T-cell (primary cell): ENCODE measurements at regions not wholly inside any gene's neighbourhood (a gene's known extent, or its start where the extent isn't known, plus 50 kb on each side); places are given as distances from the start of the nearest gene placed in this dataset.

ENCODE experiments used
- ATAC-seq, 4 experiments: fragments of 200-7000 bp in 3 of 4; fragments of 150-1000 bp in 1 of 4; cut with Tn5 transposase; replicated peaks in 1 of 4; 1 replicate in 3 of 4; 2 replicates in 1 of 4; pipeline ENCODE4 v1.10.0; 2021; ENCODE audit warnings: moderate library complexity in 3 of 4, mild to moderate bottlenecking in 2 of 4, moderate number of reproducible peaks in 1 of 4
- CTCF ChIA-PET, 2 donors: fragments of 300-600 bp; sonication (Branson Sonifier 250); formaldehyde crosslinking; loops; one replicate each; lab custom pipeline; 2022; ENCODE audit warnings: antibody characterized with exemption in 2 of 2; lab: Charles Lee
- POLR2A ChIA-PET, 2 donors: fragments of 300-600 bp; sonication (Branson Sonifier 250); formaldehyde crosslinking; loops; one replicate each; lab custom pipeline; 2022; ENCODE audit warnings: antibody characterized with exemption in 2 of 2; lab: Charles Lee
- DNase-seq, 35 experiments: peaks; one replicate each; pipeline versions ENCODE4 v3.0.0 to v3.0.0-alpha.2; 2013 to 2023
- H3K27ac ChIP-seq: one replicate; pipeline ENCODE4 v1.5.1; 2013; ENCODE audit warnings: low read length
- H3K27me3 ChIP-seq, 2 experiments: replicated peaks in 1 of 2; 1 replicate in 1 of 2; 2 replicates in 1 of 2; pipeline versions ENCODE4 v1.6.1 to v1.7.0; 2013; ENCODE audit warnings: low read length in 1 of 2, mixed read lengths in 1 of 2; ENCODE audit not compliant: control insufficient read depth in 2 of 2, insufficient read depth in 2 of 2; ENCODE audit errors: extremely low read depth in 1 of 2
- H3K36me3 ChIP-seq, 2 donors: 1 replicate in 1 of 2; 2 replicates in 1 of 2; pipeline versions ENCODE4 v1.6.1 to v1.7.0; 2013; ENCODE audit warnings: low read length in 1 of 2; ENCODE audit not compliant: control insufficient read depth in 2 of 2, insufficient read depth in 1 of 2; ENCODE audit errors: extremely low read depth in 1 of 2
- H3K4me1 ChIP-seq, 2 experiments: 1 replicate in 1 of 2; 2 replicates in 1 of 2; pipeline versions ENCODE4 v1.6.1 to v1.7.0; 2013; ENCODE audit warnings: low read length in 2 of 2, mixed read lengths in 1 of 2; ENCODE audit not compliant: insufficient read depth in 2 of 2, control insufficient read depth in 1 of 2; ENCODE audit errors: extremely low read depth in 1 of 2
- H3K4me3 ChIP-seq, 2 donors: 1 replicate in 1 of 2; 2 replicates in 1 of 2; pipeline versions ENCODE4 v1.5.1 to v1.7.0; 2013; ENCODE audit warnings: mild to moderate bottlenecking in 2 of 2, low read length in 1 of 2, moderate library complexity in 1 of 2; ENCODE audit not compliant: control insufficient read depth in 1 of 2; ENCODE audit errors: extremely low read depth in 1 of 2
- H3K9me3 ChIP-seq: 2 replicates; pipeline ENCODE4 v1.7.0; 2013
- H3K27ac Mint-ChIP-seq, 2 donors: one replicate each; pipeline ENCODE4 v1.8.0; 2020 to 2021; ENCODE audit warnings: mild to moderate bottlenecking in 2 of 2, mixed read lengths in 2 of 2
- H3K27me3 Mint-ChIP-seq, 2 donors: one replicate each; pipeline ENCODE4 v1.8.0; 2021 to 2022; ENCODE audit warnings: mixed read lengths in 2 of 2
- H3K36me3 Mint-ChIP-seq: one replicate; pipeline ENCODE4 v1.8.0; 2021; ENCODE audit warnings: mixed read lengths
- H3K4me1 Mint-ChIP-seq, 3 donors: one replicate each; pipeline ENCODE4 v1.8.0; 2020 to 2022; ENCODE audit warnings: mixed read lengths in 3 of 3, mild to moderate bottlenecking in 1 of 3
- H3K4me3 Mint-ChIP-seq, 3 donors: one replicate each; pipeline ENCODE4 v1.8.0; 2020 to 2022; ENCODE audit warnings: mild to moderate bottlenecking in 3 of 3, mixed read lengths in 3 of 3, moderate library complexity in 3 of 3
- H3K9me3 Mint-ChIP-seq, 3 donors: one replicate each; pipeline ENCODE4 v1.8.0; 2020 to 2022; ENCODE audit warnings: mixed read lengths in 3 of 3
- WGBS: methylation state at CpG from one replicate; pipeline ENCODE4 v1.1.5; 2013; ENCODE audit warnings: missing lambda C conversion rate; ENCODE audit not compliant: insufficient coverage; 5-methylcytosine and 5-hydroxymethylcytosine counted together

DNA sequence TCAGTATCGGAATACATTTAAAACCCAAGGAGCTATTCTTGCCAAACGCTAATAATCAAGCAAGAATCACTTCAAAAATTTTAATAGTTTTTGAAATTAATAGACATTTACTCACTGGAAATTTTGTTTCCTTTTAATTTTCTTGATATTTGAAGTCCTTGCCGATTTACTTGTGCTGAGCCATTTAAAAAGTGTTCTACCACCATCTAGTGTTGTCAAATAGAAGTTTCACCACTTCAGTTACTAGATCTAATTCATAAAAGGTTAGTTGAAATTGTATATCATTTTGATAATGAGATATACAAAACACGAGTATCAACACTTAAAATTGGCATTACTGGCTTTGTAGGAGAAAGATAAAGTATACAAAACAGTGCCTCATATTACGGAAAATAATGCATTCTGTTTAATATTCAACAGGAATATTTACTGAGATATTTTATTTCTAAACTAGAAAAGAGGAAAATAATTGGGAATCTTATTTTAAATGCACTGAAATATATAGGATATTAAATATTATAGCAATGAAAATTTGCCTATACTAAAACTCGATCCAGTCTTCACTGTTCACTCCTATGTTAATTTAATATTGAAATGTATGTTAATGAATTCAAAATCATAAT is 664.8 kb upstream of the SEMA3D start:
- Mint-ChIP-seq H3K9me3 (peaks cover 0 to 5% (median 0%) of the 10 kb centered on the region in 3 donors), H3K4me1 (no peaks in the 10 kb centered on the region), H3K27me3 (no peaks in the 10 kb centered on the region), H3K36me3 (no peaks in the 10 kb centered on the region), H3K27ac (no peak overlapping the region), H3K4me3 (no peak overlapping the region)
- CTCF ChIA-PET, result no interaction called here
- Histone ChIP-seq H3K4me3 (no peak overlapping the region), H3K27me3 (no peaks in the 10 kb centered on the region), H3K36me3 (no peaks in the 10 kb centered on the region), H3K4me1 (no peaks in the 10 kb centered on the region), H3K27ac (no peak overlapping the region), H3K9me3 (no peaks in the 10 kb centered on the region)
- WGBS, result no CpG with 5 or more reads among the region's 6 CpGs
- no peak for DNase-seq
- no peak for ATAC-seq
- POLR2A ChIA-PET, result no interaction called here

DNA sequence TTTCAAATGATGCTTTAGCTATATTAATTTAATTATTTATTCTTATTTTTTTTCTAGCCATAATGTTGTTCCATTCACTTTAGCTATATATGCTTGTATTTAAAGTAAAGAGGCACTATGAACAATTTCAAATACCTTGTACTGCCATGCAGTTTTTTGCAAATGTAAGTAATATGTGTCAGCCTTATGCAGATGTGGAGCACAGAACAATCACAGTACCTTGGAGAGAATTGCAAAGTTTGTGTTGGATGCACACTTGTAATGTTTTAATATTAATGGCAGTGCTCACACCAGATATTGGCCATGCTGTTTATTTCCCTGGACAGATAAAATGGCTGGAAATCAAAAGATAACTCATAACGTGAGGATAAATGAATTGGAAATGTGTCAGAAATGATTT is 663.5 kb upstream of the SEMA3D start:
- POLR2A ChIA-PET, result no interaction called here
- no peak for ATAC-seq
- no peaks in the 10 kb centered on the region for H3K4me1 Mint-ChIP-seq
- 86% methylated on average over 1 of the region's 1 CpG for WGBS
- no peaks in the 10 kb centered on the region for H3K4me1 ChIP-seq
- no peaks in the 10 kb centered on the region for H3K27me3 Mint-ChIP-seq
- H3K9me3 ChIP-seq, result no peaks in the 10 kb centered on the region
- no peaks in the 10 kb centered on the region for H3K36me3 ChIP-seq
- no peak overlapping the region for H3K4me3 Mint-ChIP-seq
- no peak overlapping the region for H3K4me3 ChIP-seq
- H3K27ac Mint-ChIP-seq, result no peak overlapping the region
- no peak for DNase-seq
- CTCF ChIA-PET, result interaction anchor here in 1 of 2 donors (0.6 kb wide), 1 partner anchor 257 kb away, joined by 3 read pairs; no protein-coding TSS in a partner anchor
- no peaks in the 10 kb centered on the region for H3K9me3 Mint-ChIP-seq
- H3K36me3 Mint-ChIP-seq, result no peaks in the 10 kb centered on the region
- H3K27me3 ChIP-seq, result no peaks in the 10 kb centered on the region
- no peak overlapping the region for H3K27ac ChIP-seq

DNA sequence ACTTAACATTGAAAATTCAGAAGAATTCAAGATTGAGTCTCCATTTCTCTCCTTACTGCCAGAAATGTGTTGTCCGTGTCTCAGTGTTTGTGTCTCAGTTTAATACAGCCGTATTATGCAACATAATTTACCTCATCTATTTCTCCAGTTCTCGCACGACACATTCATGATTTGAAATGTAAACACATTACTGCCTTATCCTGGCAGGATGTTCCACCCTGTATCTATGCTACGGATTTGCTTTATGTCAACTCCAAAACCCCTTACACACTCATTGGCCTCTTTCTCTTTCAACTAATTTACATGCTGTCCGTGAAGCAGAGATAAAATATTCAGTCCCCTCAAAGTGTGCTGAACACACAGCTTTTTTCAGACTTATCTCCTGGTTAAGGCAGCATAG is 653.7 kb upstream of the SEMA3D start:
- no peaks in the 10 kb centered on the region for H3K4me1 Mint-ChIP-seq
- Histone ChIP-seq H3K27me3 (no peaks in the 10 kb centered on the region), H3K27ac (no peak overlapping the region), H3K9me3 (no peaks in the 10 kb centered on the region), H3K4me3 (no peak overlapping the region), H3K36me3 (no peaks in the 10 kb centered on the region), H3K4me1 (no peaks in the 10 kb centered on the region)
- POLR2A ChIA-PET, result no interaction called here
- ATAC-seq (no peak), DNase-seq (no peak)
- peaks cover 4 to 9% (median 8%) of the 10 kb centered on the region in 3 donors for H3K9me3 Mint-ChIP-seq
- CTCF ChIA-PET, result no interaction called here
- no peaks in the 10 kb centered on the region for H3K36me3 Mint-ChIP-seq
- 86% methylated on average over 6 of the region's 6 CpGs for WGBS
- H3K27me3 Mint-ChIP-seq, result no peaks in the 10 kb centered on the region
- no peak overlapping the region for H3K4me3 Mint-ChIP-seq
- no peak overlapping the region for H3K27ac Mint-ChIP-seq

DNA sequence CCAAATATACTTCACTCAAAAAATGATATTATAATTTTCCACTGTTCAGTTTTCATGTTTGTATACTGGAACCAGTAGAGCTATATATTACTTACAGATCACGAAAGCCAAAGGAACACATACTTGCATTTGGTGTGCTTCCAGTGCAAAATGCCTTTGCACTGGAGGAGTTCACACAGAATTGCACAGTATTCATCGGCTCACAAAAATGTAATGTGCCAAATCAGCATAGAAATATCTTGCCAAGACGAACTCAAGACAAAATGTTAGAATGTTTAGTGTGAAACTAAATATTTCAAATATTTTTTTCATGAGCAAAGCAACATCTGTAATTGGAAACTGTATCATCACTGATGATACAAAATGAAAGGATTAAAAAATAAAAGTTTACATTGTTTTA is 646.2 kb upstream of the SEMA3D start:
- Histone ChIP-seq H3K4me3 (no peak overlapping the region), H3K27ac (no peak overlapping the region), H3K27me3 (no peaks in the 10 kb centered on the region), H3K36me3 (no peaks in the 10 kb centered on the region), H3K9me3 (no peaks in the 10 kb centered on the region), H3K4me1 (no peaks in the 10 kb centered on the region)
- DNase-seq, result no peak
- no peaks in the 10 kb centered on the region for H3K36me3 Mint-ChIP-seq
- WGBS, result 75% methylated on average over 1 of the region's 3 CpGs
- no peak overlapping the region for H3K27ac Mint-ChIP-seq
- ChIA-PET POLR2A (no interaction called here), CTCF (no interaction called here)
- H3K27me3 Mint-ChIP-seq, result no peaks in the 10 kb centered on the region
- ATAC-seq, result no peak
- H3K4me1 Mint-ChIP-seq, result no peaks in the 10 kb centered on the region
- peaks cover 0 to 6% (median 5%) of the 10 kb centered on the region in 3 donors for H3K9me3 Mint-ChIP-seq
- H3K4me3 Mint-ChIP-seq, result no peak overlapping the region

DNA sequence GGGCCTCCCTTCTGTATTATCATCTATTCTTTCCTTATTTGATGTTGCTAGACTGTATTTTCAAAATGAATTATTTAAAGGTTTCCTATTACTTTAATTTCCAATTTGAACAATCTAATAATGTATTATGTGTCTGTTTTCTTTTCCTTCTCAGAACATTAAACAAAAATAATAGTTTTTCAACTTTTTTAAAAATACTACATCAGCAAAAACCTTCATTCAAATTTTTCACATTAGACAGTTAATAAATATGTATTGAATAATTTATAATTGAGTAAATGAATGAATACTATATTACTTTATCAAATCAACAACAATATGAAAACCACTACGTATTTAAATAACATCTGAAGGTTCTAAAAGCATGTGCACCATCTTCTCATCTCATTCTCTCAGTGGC is 644.1 kb upstream of the SEMA3D start:
- CTCF ChIA-PET, result interaction anchor here (0.7 kb wide), 3 partner anchors 62 to 1694 kb away, joined by 3 to 10 read pairs (median 4); no protein-coding TSS in a partner anchor
- ATAC-seq (no peak), DNase-seq (no peak)
- H3K9me3 Mint-ChIP-seq, result peaks cover 0 to 5% (median 2%) of the 10 kb centered on the region in 3 donors
- no peaks in the 10 kb centered on the region for H3K9me3 ChIP-seq
- no peak overlapping the region for H3K27ac ChIP-seq
- H3K27ac Mint-ChIP-seq, result no peak overlapping the region
- H3K4me1 ChIP-seq, result no peaks in the 10 kb centered on the region
- H3K4me1 Mint-ChIP-seq, result no peaks in the 10 kb centered on the region
- H3K27me3 ChIP-seq, result no peaks in the 10 kb centered on the region
- POLR2A ChIA-PET, result no interaction called here
- no peaks in the 10 kb centered on the region for H3K36me3 Mint-ChIP-seq
- no peaks in the 10 kb centered on the region for H3K27me3 Mint-ChIP-seq
- no peaks in the 10 kb centered on the region for H3K36me3 ChIP-seq
- H3K4me3 Mint-ChIP-seq, result no peak overlapping the region
- no CpG with 5 or more reads among the region's 1 CpG for WGBS
- H3K4me3 ChIP-seq, result no peak overlapping the region

DNA sequence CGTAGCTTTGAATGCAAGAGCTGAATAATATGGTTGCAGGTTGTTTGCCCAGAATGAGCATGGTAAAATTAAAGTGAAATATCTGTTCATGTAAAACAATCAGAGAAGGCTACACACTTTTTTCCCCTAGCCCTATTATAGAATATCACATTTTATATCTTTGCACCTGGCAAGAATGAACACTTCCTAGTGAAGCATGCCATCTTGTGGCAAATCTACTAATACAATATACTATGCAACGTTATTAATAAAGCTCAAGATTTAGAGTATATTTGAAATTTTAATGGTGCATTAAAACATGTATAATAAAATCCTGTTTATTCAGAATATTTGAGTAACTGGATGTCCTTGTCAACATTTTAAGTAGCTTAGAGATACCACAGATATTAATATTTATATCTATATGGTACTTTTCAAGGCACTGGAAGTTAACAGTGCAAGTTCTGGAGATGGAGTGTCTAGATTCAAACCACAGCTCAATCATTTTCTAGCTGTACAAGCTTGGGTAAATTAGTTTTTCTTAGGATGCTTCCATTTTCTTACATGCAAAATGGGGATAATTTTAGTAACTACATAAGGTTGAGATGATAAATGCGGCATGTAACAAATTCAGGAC is 643.1 kb upstream of the SEMA3D start:
- no CpG with 5 or more reads among the region's 3 CpGs for WGBS
- Mint-ChIP-seq H3K27ac (no peak overlapping the region), H3K36me3 (no peaks in the 10 kb centered on the region), H3K9me3 (peaks cover 0 to 5% (median 2%) of the 10 kb centered on the region in 3 donors), H3K4me3 (no peak overlapping the region), H3K4me1 (no peaks in the 10 kb centered on the region), H3K27me3 (no peaks in the 10 kb centered on the region)
- no peak overlapping the region for H3K27ac ChIP-seq
- CTCF ChIA-PET, result interaction anchor here in 1 of 2 donors (0.7 kb wide), 1 partner anchor 879 kb away, joined by 3 read pairs; no protein-coding TSS in a partner anchor
- H3K4me3 ChIP-seq, result no peak overlapping the region
- H3K27me3 ChIP-seq, result no peaks in the 10 kb centered on the region
- no peaks in the 10 kb centered on the region for H3K9me3 ChIP-seq
- no peaks in the 10 kb centered on the region for H3K36me3 ChIP-seq
- no peaks in the 10 kb centered on the region for H3K4me1 ChIP-seq
- no peak for DNase-seq
- no peak for ATAC-seq
- POLR2A ChIA-PET, result no interaction called here
